ENCODE measurements at regions not wholly inside any gene's neighbourhood (a gene's known extent, or its start where the extent isn't known, plus 50 kb on each side); places are given as distances from the start of the nearest gene placed in this dataset.

DNA sequence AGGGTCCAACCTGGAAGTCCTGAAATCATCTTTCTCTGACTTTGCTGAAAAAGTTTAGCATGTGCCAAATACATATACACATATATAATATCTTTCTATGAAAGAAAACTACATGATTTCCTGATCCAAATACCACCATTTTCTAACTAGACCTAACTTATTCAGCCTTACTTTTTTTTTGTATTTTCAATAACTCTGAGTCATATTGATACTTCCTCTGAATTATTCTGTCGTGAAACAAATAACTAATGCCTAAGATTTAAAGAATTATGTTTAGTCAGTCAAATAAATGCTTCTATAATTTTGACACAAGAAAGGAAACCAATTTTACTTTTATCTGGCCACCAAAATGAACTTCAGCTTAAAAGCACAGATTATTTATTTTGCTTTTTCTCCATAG, 760.2 kb upstream of the GBE1 start:
- DNase-seq (ENCODE audit: low spot score) (no peak), ATAC-seq (no peak)
- Mint-ChIP-seq H3K4me1 (peaks cover 12% of the 10 kb centered on the region; the same call in 2 of the 3 replicates), H3K4me3 (no peak overlapping the region), H3K9me3 (peaks cover 3% of the 10 kb centered on the region; the same call in 2 of the 3 replicates), H3K27ac (no peak overlapping the region), H3K27me3 (ENCODE audit: insufficient read depth, low read depth, poor library complexity) (no peaks in the 10 kb centered on the region), H3K36me3 (ENCODE audit: low read depth) (no peaks in the 10 kb centered on the region)
- H3K4me1 ChIP-seq (ENCODE audit: insufficient read depth) = peaks cover 6% of the 10 kb centered on the region
- TF ChIP-seq STAT1 (IDR thresholded peaks at IDR 0.05; ENCODE audit: unreplicated experiment) (no peak), NANOG (IDR thresholded peaks at IDR 0.05; ENCODE audit: borderline replicate concordance) (no peak), JUNB (IDR thresholded peaks at IDR 0.05; ENCODE audit: unreplicated experiment) (no peak), ZNF114 (CRISPR knock-in tag; IDR thresholded peaks at IDR 0.05) (no peak), EZH2phosphoT487 (IDR thresholded peaks at IDR 0.05; ENCODE audit: unreplicated experiment) (no peak), CREB1 (CRISPR knock-in tag; IDR thresholded peaks at IDR 0.05; ENCODE audit: low read depth) (no peak), ZNF462 (CRISPR knock-in tag; IDR thresholded peaks at IDR 0.05) (no peak)
- TF ChIP-seq, protein P1, sequence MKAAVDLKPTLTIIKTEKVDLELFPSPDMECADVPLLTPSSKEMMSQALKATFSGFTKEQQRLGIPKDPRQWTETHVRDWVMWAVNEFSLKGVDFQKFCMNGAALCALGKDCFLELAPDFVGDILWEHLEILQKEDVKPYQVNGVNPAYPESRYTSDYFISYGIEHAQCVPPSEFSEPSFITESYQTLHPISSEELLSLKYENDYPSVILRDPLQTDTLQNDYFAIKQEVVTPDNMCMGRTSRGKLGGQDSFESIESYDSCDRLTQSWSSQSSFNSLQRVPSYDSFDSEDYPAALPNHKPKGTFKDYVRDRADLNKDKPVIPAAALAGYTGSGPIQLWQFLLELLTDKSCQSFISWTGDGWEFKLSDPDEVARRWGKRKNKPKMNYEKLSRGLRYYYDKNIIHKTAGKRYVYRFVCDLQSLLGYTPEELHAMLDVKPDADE (IDR thresholded peaks at IDR 0.05) = no peak
- TF ChIP-seq, protein P2, sequence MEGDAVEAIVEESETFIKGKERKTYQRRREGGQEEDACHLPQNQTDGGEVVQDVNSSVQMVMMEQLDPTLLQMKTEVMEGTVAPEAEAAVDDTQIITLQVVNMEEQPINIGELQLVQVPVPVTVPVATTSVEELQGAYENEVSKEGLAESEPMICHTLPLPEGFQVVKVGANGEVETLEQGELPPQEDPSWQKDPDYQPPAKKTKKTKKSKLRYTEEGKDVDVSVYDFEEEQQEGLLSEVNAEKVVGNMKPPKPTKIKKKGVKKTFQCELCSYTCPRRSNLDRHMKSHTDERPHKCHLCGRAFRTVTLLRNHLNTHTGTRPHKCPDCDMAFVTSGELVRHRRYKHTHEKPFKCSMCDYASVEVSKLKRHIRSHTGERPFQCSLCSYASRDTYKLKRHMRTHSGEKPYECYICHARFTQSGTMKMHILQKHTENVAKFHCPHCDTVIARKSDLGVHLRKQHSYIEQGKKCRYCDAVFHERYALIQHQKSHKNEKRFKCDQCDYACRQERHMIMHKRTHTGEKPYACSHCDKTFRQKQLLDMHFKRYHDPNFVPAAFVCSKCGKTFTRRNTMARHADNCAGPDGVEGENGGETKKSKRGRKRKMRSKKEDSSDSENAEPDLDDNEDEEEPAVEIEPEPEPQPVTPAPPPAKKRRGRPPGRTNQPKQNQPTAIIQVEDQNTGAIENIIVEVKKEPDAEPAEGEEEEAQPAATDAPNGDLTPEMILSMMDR (conservative IDR thresholded peaks at IDR 0.05; ENCODE audit: low read depth in 2 of 2) = no peak
- TF ChIP-seq, protein P3, sequence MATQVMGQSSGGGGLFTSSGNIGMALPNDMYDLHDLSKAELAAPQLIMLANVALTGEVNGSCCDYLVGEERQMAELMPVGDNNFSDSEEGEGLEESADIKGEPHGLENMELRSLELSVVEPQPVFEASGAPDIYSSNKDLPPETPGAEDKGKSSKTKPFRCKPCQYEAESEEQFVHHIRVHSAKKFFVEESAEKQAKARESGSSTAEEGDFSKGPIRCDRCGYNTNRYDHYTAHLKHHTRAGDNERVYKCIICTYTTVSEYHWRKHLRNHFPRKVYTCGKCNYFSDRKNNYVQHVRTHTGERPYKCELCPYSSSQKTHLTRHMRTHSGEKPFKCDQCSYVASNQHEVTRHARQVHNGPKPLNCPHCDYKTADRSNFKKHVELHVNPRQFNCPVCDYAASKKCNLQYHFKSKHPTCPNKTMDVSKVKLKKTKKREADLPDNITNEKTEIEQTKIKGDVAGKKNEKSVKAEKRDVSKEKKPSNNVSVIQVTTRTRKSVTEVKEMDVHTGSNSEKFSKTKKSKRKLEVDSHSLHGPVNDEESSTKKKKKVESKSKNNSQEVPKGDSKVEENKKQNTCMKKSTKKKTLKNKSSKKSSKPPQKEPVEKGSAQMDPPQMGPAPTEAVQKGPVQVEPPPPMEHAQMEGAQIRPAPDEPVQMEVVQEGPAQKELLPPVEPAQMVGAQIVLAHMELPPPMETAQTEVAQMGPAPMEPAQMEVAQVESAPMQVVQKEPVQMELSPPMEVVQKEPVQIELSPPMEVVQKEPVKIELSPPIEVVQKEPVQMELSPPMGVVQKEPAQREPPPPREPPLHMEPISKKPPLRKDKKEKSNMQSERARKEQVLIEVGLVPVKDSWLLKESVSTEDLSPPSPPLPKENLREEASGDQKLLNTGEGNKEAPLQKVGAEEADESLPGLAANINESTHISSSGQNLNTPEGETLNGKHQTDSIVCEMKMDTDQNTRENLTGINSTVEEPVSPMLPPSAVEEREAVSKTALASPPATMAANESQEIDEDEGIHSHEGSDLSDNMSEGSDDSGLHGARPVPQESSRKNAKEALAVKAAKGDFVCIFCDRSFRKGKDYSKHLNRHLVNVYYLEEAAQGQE (IDR thresholded peaks at IDR 0.05; ENCODE audit: unreplicated experiment) = no peak
- H3K4me2 ChIP-seq = no peak overlapping the region
- no peak overlapping the region for H3K27ac ChIP-seq (ENCODE audit: low read depth)
- H4K20me1 ChIP-seq (replicated peaks; ENCODE audit: insufficient read depth) = no peaks in the 10 kb centered on the region
- H3F3A ChIP-seq (replicated peaks; ENCODE audit: low read depth) = no peaks in the 10 kb centered on the region
- H3K9me2 ChIP-seq (ENCODE audit: insufficient read depth) = peaks cover 16% of the 10 kb centered on the region
- H3K27me3 ChIP-seq (ENCODE audit: insufficient read depth) = no peaks in the 10 kb centered on the region
- no peaks in the 10 kb centered on the region for H3K79me2 ChIP-seq (replicated peaks; ENCODE audit: insufficient read depth)
- no peak overlapping the region for H3K4me3 ChIP-seq
- H3K36me3 ChIP-seq (ENCODE audit: insufficient read depth) = no peaks in the 10 kb centered on the region
- no peak overlapping the region for H2AFZ ChIP-seq
